ENCODE measurements at regions not wholly inside any gene's neighbourhood (a gene's known extent, or its start where the extent isn't known, plus 50 kb on each side); places are given as distances from the start of the nearest gene placed in this dataset.

DNA sequence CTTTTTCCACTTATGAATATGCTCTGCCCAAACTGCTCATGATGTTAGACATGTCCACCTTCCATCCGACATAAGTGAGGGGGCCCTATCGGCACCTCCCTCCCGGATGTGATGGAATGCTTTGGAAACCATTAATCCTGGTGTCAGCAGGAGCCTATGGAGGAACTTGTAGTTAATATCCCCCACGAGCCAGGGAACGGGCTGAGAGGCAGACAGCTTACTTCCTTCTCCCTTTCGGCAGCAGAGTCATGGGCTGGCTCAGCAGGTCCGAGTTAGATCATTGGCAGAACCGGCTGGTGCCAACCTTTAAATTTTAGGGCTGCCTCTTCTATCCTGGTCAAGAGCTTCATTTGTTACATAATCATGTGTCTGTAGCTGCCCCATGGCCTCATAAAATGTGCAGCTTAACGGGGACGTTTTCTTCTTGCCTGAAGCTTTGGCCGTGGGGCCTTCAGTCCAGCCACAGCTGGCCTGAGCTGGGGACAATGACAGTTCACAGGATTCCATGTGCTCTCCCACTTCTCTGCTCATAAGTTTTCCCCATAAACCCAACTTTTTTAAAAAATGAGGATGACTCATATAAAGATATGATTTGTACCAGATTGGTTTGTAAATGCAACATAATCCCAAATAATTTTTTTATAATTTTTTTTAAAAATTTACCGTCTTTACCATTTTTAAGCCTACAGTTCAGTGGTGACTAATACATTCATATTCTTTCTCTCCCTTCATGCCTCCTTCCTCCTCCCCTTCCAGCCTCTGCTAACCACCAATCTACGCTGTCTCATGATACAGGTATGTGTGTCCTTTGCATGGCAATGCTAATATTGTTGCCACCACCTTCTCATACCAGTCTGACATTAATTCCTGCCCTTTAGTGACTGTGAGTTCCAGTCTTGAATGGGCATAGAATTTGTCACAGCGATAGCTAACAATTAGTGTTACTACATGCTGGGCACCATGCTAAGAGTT is 62.2 kb upstream of the RGMA start:
- Mint-ChIP-seq H3K27me3 (ENCODE audit: low read depth) (peaks cover 35% of the 10 kb centered on the region), H3K4me1 (ENCODE audit: low read depth) (peaks cover 15% of the 10 kb centered on the region), H3K4me3 (no peak overlapping the region), H3K9me3 (no peaks in the 10 kb centered on the region), H3K36me3 (ENCODE audit: low read depth) (no peaks in the 10 kb centered on the region), H3K27ac (peak overlapping the region; percentile 36)

GRCh38 chr15:93146601-93147000 is 57.6 kb upstream of the RGMA start:
- no peaks in the 10 kb centered on the region for H3K9me3 Mint-ChIP-seq
- H3K4me1 Mint-ChIP-seq (ENCODE audit: low read depth), result peaks cover 14% of the 10 kb centered on the region
- H3K27ac Mint-ChIP-seq, result no peak overlapping the region
- no peak overlapping the region for H3K4me3 Mint-ChIP-seq
- peaks cover 2% of the 10 kb centered on the region for H3K36me3 Mint-ChIP-seq (ENCODE audit: low read depth)
- peaks cover 49% of the 10 kb centered on the region for H3K27me3 Mint-ChIP-seq (ENCODE audit: low read depth)

GRCh38 chr15:93146196-93146595 is 57.2 kb upstream of the RGMA start:
- H3K36me3 Mint-ChIP-seq (ENCODE audit: low read depth), result peaks cover 2% of the 10 kb centered on the region
- no peak overlapping the region for H3K4me3 Mint-ChIP-seq

DNA sequence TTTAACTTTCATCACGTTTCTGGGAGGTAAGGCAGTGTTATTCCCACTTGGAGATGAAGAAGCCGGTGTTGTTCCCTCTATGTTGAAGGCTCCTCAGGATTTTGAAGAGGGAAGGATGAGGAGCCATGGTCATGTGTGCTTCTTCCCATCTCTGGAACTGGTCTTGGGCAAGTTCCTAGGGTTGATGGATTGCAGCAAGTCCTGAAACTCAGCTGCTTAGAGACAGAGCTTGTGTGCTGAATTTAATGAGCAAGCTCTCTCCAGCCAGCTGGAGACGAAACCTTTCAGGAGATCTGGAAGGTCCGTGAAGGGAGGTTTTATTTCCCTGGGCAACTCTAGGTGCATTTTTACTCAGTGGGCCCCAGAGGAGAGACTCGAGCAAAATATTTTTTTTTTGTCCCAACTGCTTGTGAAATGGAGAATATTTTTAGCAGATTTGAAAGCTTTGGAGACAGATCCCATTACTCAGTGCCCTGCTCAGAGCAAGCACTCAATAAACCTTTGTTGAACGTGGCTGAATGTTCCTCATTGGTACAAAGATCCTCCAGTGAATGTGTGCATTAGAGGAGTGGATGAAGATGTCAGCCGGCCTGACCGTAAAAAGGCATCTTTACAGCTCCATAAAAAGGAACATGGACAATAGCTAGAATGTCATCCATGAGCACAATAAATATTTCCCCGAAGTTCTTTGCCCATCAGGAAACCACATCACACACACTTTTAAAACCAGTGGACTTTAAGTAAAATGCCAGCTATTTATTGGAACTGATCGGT is 55.6 kb upstream of the RGMA start:
- Mint-ChIP-seq H3K4me3 (no peak overlapping the region), H3K27ac (no peak overlapping the region), H3K9me3 (no peaks in the 10 kb centered on the region), H3K4me1 (ENCODE audit: low read depth) (peaks cover 22% of the 10 kb centered on the region), H3K36me3 (ENCODE audit: low read depth) (peaks cover 2% of the 10 kb centered on the region), H3K27me3 (ENCODE audit: low read depth) (peaks cover 42% of the 10 kb centered on the region)

More at GRCh38 chr15:93146196-93146595, 57.2 kb upstream of the RGMA start:
- peaks cover 45% of the 10 kb centered on the region for H3K27me3 Mint-ChIP-seq (ENCODE audit: low read depth)
- peaks cover 16% of the 10 kb centered on the region for H3K4me1 Mint-ChIP-seq (ENCODE audit: low read depth)
- no peak overlapping the region for H3K27ac Mint-ChIP-seq
- no peaks in the 10 kb centered on the region for H3K9me3 Mint-ChIP-seq

GRCh38 chr15:93143186-93143585 is 54.2 kb upstream of the RGMA start:
- Mint-ChIP-seq H3K9me3 (no peaks in the 10 kb centered on the region), H3K4me3 (no peak overlapping the region), H3K4me1 (ENCODE audit: low read depth) (peaks cover 22% of the 10 kb centered on the region), H3K36me3 (ENCODE audit: low read depth) (peaks cover 2% of the 10 kb centered on the region), H3K27ac (no peak overlapping the region), H3K27me3 (ENCODE audit: low read depth) (peaks cover 36% of the 10 kb centered on the region)

GRCh38 chr15:93141371-93141794 is 52.4 kb upstream of the RGMA start:
- Mint-ChIP-seq H3K4me3 (peak overlapping the region; percentile 20), H3K9me3 (no peaks in the 10 kb centered on the region), H3K36me3 (ENCODE audit: low read depth) (peaks cover 2% of the 10 kb centered on the region), H3K27ac (no peak overlapping the region), H3K27me3 (ENCODE audit: low read depth) (peaks cover 33% of the 10 kb centered on the region), H3K4me1 (ENCODE audit: low read depth) (peaks cover 22% of the 10 kb centered on the region)

DNA sequence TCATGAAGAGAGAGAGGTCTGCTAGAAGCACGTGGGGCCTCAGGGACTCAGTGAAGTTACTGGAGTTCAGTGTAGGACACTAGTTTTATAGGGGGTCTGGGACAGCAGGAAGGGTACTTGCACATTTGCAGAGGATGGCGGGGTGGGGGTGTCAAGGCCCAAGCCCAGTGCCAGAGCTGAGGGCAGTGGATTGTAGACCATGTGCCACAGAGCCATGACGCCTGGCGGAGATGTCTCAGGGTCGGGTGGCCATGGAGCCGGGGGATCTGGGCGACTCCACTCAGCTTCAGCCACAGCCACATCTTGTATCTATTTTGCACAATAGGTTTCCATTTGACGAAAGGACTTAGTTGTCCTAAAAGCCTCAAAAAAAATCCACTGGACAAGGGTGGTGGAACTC is 50.4 kb upstream of the RGMA start:
- Mint-ChIP-seq H3K27ac (no peak overlapping the region), H3K27me3 (ENCODE audit: low read depth) (peaks cover 22% of the 10 kb centered on the region), H3K9me3 (no peaks in the 10 kb centered on the region), H3K4me3 (no peak overlapping the region), H3K36me3 (ENCODE audit: low read depth) (peaks cover 2% of the 10 kb centered on the region), H3K4me1 (ENCODE audit: low read depth) (peaks cover 22% of the 10 kb centered on the region)

- Mint-ChIP-seq H3K9me3 (no peaks in the 10 kb centered on the region), H3K4me3 (no peak overlapping the region), H3K36me3 (ENCODE audit: low read depth) (peaks cover 2% of the 10 kb centered on the region), H3K4me1 (ENCODE audit: low read depth) (peaks cover 22% of the 10 kb centered on the region), H3K27me3 (ENCODE audit: low read depth) (peaks cover 19% of the 10 kb centered on the region), H3K27ac (no peak overlapping the region)
These were observed 49.8 kb upstream of the RGMA start for GRCh38 chr15:93138681-93139250.
